Retinal pigment epithelial cell (primary cell): ENCODE measurements at regions not wholly inside any gene's neighbourhood (a gene's known extent, or its start where the extent isn't known, plus 50 kb on each side); places are given as distances from the start of the nearest gene placed in this dataset.
A peak's percentile ranks its signal among the peaks of the same experiment; 100 is the strongest.

ENCODE experiments used
- DNase-seq: peaks from one replicate; pipeline ENCODE4 v3.0.0-alpha.2; 2010; ENCODE audit warnings: low read depth
- H3K4me3 ChIP-seq: 2 replicates; pipeline ENCODE4 v1.5.1; 2011; ENCODE audit warnings: mild to moderate bottlenecking, low read length, control low read depth, moderate library complexity
- TF ChIP-seq, protein P1 (sequence below): conservative IDR thresholded peaks from 2 replicates; pipeline ENCODE4 v1.5.1; 2011; ENCODE audit warnings: low read depth, low read length, control low read depth, inconsistent platforms

- no peak for DNase-seq
- TF ChIP-seq, protein P1, sequence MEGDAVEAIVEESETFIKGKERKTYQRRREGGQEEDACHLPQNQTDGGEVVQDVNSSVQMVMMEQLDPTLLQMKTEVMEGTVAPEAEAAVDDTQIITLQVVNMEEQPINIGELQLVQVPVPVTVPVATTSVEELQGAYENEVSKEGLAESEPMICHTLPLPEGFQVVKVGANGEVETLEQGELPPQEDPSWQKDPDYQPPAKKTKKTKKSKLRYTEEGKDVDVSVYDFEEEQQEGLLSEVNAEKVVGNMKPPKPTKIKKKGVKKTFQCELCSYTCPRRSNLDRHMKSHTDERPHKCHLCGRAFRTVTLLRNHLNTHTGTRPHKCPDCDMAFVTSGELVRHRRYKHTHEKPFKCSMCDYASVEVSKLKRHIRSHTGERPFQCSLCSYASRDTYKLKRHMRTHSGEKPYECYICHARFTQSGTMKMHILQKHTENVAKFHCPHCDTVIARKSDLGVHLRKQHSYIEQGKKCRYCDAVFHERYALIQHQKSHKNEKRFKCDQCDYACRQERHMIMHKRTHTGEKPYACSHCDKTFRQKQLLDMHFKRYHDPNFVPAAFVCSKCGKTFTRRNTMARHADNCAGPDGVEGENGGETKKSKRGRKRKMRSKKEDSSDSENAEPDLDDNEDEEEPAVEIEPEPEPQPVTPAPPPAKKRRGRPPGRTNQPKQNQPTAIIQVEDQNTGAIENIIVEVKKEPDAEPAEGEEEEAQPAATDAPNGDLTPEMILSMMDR, result no peak
- H3K4me3 ChIP-seq, result no peak overlapping the region
Measured at GRCh38 chr2:67500541-67500940, 103.4 kb downstream of the ETAA1 start.

DNA sequence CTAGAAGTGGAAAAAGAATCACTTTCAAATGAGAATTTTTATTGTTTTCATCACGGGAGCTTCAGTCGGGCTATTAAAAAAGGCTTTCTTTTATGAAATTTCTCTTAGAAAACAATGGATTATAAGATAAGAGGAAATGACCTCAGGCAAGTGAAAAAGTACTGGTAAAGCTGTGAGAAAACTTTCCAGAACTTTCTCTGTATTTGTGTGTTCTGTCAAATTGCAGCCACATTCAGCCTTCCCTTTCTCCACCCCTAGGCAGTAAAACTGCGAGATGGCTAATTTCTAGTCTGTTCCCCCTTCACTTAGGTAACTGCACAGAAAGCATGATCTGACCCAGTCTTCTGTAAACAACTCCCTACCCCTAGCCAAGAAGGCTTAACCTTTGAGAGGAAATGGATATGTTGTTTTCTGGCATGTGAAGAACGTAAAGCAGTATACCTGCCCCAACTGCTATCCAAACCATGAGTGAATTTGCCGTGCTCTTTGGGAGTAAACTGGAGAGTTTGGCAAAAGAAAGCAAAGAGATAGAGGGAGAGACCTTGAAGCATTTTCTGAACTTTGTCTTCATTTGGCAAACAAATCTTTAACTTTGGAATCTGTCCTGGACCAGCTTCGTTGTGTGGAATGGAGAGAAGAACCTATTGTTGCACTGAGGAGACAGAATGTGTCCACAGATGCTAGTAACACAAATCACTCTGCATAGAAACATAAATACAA is 105.4 kb downstream of the ETAA1 start:
- H3K4me3 ChIP-seq, result no peak overlapping the region
- no peak for DNase-seq
- TF ChIP-seq, protein P1, result no peak

GRCh38 chr2:67503066-67503795 is 106.1 kb downstream of the ETAA1 start:
- H3K4me3 ChIP-seq, result no peak overlapping the region
- TF ChIP-seq, protein P1, result no peak
- DNase-seq, result peak; percentile 28

DNA sequence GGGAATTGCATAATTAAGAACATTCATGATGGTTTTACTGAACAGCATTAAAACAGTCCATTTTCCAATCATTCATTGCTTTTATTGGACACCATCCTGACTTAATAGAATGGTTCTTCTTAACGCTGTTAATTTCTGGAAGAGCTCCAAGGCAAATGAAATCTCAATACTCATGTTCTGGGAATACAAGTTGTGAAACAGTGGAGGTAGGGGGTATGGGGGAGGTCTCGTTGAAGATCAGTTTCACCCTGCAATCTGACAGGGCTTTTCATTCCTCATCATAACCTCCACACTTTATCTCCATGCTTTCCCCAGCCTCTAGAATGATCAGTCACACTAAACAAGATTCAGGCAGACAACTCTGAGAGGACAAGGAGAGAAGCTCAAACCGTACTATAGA is 113.6 kb downstream of the ETAA1 start:
- no peak for DNase-seq
- TF ChIP-seq, protein P1, result no peak
- H3K4me3 ChIP-seq, result no peak overlapping the region

DNA sequence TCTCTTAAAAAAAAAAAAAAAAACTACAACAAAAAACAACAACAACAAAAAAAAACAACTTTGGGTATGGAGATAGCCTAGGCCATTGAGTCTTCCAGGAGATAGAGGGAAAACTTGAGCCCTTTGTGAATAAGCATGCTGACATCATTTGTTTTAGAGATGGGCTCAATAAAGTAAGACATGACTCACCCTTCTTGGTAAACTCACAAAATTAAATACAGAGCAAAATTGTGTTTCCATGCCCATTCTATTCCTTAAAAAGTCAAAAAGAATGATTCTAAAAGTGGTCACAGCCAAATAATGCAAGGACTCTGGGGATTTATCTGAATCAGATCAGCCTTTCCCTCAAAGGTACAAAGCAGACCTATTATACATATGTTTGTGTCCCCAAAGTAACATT is 117.4 kb downstream of the ETAA1 start:
- no peak for DNase-seq
- TF ChIP-seq, protein P1, result no peak
- H3K4me3 ChIP-seq, result no peak overlapping the region

DNA sequence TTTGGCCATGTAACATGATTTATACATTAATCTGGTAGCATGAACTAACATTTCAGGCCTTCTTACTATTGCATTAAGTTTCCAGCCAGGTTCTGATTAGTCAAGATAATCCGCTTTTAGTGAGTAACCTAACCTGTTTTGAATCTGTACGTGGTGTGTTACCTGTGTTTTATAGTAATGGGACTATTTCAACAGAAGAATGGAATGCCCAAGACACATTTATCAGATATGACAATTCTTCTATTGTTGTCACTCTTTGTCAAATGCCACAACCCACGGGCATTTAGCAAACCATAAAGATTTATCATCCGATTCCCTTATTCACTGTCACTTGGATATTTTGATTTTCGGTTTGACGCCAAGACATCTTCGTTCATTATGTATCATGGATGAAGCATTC is 117.9 kb downstream of the ETAA1 start:
- no peak overlapping the region for H3K4me3 ChIP-seq
- TF ChIP-seq, protein P1, result no peak
- DNase-seq, result no peak

DNA sequence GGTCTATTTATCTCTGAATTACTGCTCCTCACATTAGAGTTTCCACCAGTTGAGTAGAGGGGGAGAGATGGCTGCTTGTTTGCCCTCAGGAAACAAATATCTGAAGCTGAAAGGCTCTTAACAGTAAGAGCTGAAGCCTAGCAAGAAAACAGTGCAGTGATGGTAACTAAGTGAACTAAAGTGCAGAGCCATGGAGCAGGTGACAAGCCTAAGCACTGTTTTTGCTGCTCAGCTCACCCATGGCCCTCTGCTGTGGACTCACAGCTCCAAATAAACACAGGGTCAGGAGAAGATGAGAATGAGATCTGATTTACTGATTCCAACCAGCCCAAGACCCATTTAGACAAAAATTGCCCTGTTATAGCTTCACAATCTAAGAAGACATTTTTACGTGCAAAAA is 118.4 kb downstream of the ETAA1 start:
- no peak overlapping the region for H3K4me3 ChIP-seq

More for the DNA sequence above, 118.4 kb downstream of the ETAA1 start:
- TF ChIP-seq, protein P1, result no peak
- DNase-seq, result no peak
